ENCODE measurements at regions not wholly inside any gene's neighbourhood (a gene's known extent, or its start where the extent isn't known, plus 50 kb on each side); places are given as distances from the start of the nearest gene placed in this dataset.

- Histone ChIP-seq H3K4me3 (replicated peaks in 1 of 3; ENCODE audit: insufficient read depth in 1 of 3, low read depth in 2 of 3, low read length in 3 of 3) (no peak overlapping the region), H3K4me2 (ENCODE audit: low read depth, low read length) (no peak overlapping the region), H4K20me1 (ENCODE audit: insufficient read depth, low read length) (no peaks in the 10 kb centered on the region), H3K79me2 (ENCODE audit: insufficient read depth, low read length) (no peaks in the 10 kb centered on the region), H2AFZ (ENCODE audit: low read length) (no peak overlapping the region), H3K27ac (ENCODE audit: extremely low read length, insufficient read depth, low read length) (no peak overlapping the region), H3K9ac (ENCODE audit: insufficient read depth, low read depth, low read length) (no peak overlapping the region), H3K4me1 (ENCODE audit: insufficient read depth, low read length) (no peaks in the 10 kb centered on the region), H3K27me3 (ENCODE audit: control insufficient read depth in 1 of 2, insufficient read depth in 2 of 2, low read length in 2 of 2) (no peaks in the 10 kb centered on the region), H3K36me3 (replicated peaks in 1 of 2; ENCODE audit: control insufficient read depth in 1 of 2, insufficient read depth in 2 of 2, low read length in 2 of 2) (no peaks in the 10 kb centered on the region), H3K9me3 (ENCODE audit: low read length) (no peaks in the 10 kb centered on the region)
- ChIA-PET CTCF (ENCODE audit: low intra/inter-chr PET ratio, low total read pairs) (no interaction called here), POLR2A (no interaction called here)
- DNase-seq (ENCODE audit: low spot score) (no peak), ATAC-seq (no peak), FAIRE-seq (no peak)
- BruUV-seq (replicated peaks), result no TSS peak
- intact Hi-C loops (cut with micrococcal nuclease; ENCODE audit: unreplicated experiment), result no loop called here
- TF ChIP-seq RBFOX2 (IDR thresholded peaks at IDR 0.05; ENCODE audit: low read depth, low read length) (no peak), USF2 (IDR thresholded peaks at IDR 0.05; ENCODE audit: low read depth, low read length) (peak; percentile 71), USF2 (CRISPR knock-in tag; IDR thresholded peaks at IDR 0.05; ENCODE audit: borderline replicate concordance) (no peak), RAD51 (IDR thresholded peaks at IDR 0.05; ENCODE audit: borderline replicate concordance) (peak; percentile 86)
- in situ Hi-C loops (cut with HindIII; ENCODE audit: extremely low pct_ligation_motif_present, low pct_unique_long_range_greater_than_20kb), result no loop called here
- WGBS (ENCODE audit: low lambda C conversion rate), result 0% methylated on average over 5 of the region's 5 CpGs
Measured at GRCh38 chr2:6728156-6728555, 137.6 kb downstream of the CMPK2 start.

- FAIRE-seq, result no peak
- Histone ChIP-seq H4K20me1 (ENCODE audit: insufficient read depth, low read length) (no peaks in the 10 kb centered on the region), H3K27ac (ENCODE audit: extremely low read length, insufficient read depth, low read length) (no peak overlapping the region), H3K4me1 (ENCODE audit: insufficient read depth, low read length) (no peaks in the 10 kb centered on the region), H3K27me3 (ENCODE audit: control insufficient read depth in 1 of 2, insufficient read depth in 2 of 2, low read length in 2 of 2) (no peaks in the 10 kb centered on the region), H3K4me2 (ENCODE audit: low read depth, low read length) (no peak overlapping the region), H2AFZ (ENCODE audit: low read length) (no peak overlapping the region), H3K36me3 (replicated peaks in 1 of 2; ENCODE audit: control insufficient read depth in 1 of 2, insufficient read depth in 2 of 2, low read length in 2 of 2) (no peaks in the 10 kb centered on the region), H3K9ac (ENCODE audit: insufficient read depth, low read depth, low read length) (no peak overlapping the region), H3K4me3 (replicated peaks in 1 of 3; ENCODE audit: insufficient read depth in 1 of 3, low read depth in 2 of 3, low read length in 3 of 3) (no peak overlapping the region), H3K79me2 (ENCODE audit: insufficient read depth, low read length) (no peaks in the 10 kb centered on the region), H3K9me3 (ENCODE audit: low read length) (no peaks in the 10 kb centered on the region)
- intact Hi-C loops (cut with micrococcal nuclease; ENCODE audit: unreplicated experiment), result no loop called here
- no peak for ATAC-seq
- DNase-seq (ENCODE audit: low spot score), result no peak
- BruUV-seq (replicated peaks), result no TSS peak
- in situ Hi-C loops (cut with HindIII; ENCODE audit: extremely low pct_ligation_motif_present, low pct_unique_long_range_greater_than_20kb), result no loop called here
- WGBS (ENCODE audit: low lambda C conversion rate), result 1% methylated on average over 2 of the region's 2 CpGs
- ChIA-PET CTCF (ENCODE audit: low intra/inter-chr PET ratio, low total read pairs) (no interaction called here), POLR2A (no interaction called here)
- TF ChIP-seq BORCS8-MEF2B (CRISPR knock-in tag; IDR thresholded peaks at IDR 0.05) (no peak), ZNF75D (CRISPR knock-in tag; IDR thresholded peaks at IDR 0.05; ENCODE audit: borderline replicate concordance) (no peak), IKZF1 (IDR thresholded peaks at IDR 0.05) (no peak), ATRX (CRISPR knock-in tag; IDR thresholded peaks at IDR 0.05; ENCODE audit: borderline replicate concordance) (no peak)
- TF ChIP-seq, protein P1, sequence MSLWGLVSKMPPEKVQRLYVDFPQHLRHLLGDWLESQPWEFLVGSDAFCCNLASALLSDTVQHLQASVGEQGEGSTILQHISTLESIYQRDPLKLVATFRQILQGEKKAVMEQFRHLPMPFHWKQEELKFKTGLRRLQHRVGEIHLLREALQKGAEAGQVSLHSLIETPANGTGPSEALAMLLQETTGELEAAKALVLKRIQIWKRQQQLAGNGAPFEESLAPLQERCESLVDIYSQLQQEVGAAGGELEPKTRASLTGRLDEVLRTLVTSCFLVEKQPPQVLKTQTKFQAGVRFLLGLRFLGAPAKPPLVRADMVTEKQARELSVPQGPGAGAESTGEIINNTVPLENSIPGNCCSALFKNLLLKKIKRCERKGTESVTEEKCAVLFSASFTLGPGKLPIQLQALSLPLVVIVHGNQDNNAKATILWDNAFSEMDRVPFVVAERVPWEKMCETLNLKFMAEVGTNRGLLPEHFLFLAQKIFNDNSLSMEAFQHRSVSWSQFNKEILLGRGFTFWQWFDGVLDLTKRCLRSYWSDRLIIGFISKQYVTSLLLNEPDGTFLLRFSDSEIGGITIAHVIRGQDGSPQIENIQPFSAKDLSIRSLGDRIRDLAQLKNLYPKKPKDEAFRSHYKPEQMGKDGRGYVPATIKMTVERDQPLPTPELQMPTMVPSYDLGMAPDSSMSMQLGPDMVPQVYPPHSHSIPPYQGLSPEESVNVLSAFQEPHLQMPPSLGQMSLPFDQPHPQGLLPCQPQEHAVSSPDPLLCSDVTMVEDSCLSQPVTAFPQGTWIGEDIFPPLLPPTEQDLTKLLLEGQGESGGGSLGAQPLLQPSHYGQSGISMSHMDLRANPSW (CRISPR knock-in tag; IDR thresholded peaks at IDR 0.05; ENCODE audit: borderline replicate concordance), result no peak
- TF ChIP-seq, protein P2, sequence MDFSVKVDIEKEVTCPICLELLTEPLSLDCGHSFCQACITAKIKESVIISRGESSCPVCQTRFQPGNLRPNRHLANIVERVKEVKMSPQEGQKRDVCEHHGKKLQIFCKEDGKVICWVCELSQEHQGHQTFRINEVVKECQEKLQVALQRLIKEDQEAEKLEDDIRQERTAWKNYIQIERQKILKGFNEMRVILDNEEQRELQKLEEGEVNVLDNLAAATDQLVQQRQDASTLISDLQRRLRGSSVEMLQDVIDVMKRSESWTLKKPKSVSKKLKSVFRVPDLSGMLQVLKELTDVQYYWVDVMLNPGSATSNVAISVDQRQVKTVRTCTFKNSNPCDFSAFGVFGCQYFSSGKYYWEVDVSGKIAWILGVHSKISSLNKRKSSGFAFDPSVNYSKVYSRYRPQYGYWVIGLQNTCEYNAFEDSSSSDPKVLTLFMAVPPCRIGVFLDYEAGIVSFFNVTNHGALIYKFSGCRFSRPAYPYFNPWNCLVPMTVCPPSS (IDR thresholded peaks at IDR 0.05), result no peak
- TF ChIP-seq, protein P3, sequence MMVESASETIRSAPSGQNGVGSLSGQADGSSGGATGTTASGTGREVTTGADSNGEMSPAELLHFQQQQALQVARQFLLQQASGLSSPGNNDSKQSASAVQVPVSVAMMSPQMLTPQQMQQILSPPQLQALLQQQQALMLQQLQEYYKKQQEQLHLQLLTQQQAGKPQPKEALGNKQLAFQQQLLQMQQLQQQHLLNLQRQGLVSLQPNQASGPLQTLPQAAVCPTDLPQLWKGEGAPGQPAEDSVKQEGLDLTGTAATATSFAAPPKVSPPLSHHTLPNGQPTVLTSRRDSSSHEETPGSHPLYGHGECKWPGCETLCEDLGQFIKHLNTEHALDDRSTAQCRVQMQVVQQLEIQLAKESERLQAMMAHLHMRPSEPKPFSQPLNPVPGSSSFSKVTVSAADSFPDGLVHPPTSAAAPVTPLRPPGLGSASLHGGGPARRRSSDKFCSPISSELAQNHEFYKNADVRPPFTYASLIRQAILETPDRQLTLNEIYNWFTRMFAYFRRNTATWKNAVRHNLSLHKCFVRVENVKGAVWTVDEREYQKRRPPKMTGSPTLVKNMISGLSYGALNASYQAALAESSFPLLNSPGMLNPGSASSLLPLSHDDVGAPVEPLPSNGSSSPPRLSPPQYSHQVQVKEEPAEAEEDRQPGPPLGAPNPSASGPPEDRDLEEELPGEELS (CRISPR knock-in tag; IDR thresholded peaks at IDR 0.05), result no peak
Measured at GRCh38 chr2:6730003-6730402, 135.7 kb downstream of the CMPK2 start.

All from HepG2 (cell line).